ENCODE measurements at regions not wholly inside any gene's neighbourhood (a gene's known extent, or its start where the extent isn't known, plus 50 kb on each side); places are given as distances from the start of the nearest gene placed in this dataset.

- H3K27ac ChIP-seq: no peak overlapping the region
- no peaks in the 10 kb centered on the region for H3K36me3 ChIP-seq
- H3K9me3 ChIP-seq: no peaks in the 10 kb centered on the region
- no peak overlapping the region for H3K4me3 ChIP-seq
- peaks cover 36% of the 10 kb centered on the region for H3K4me1 ChIP-seq
- peak in 1 of 2 donors; percentile 71 for DNase-seq (ENCODE audit: extremely low spot score in 2 of 2)
- intact Hi-C loops (cut with DNase I): no loop called here
- no peaks in the 10 kb centered on the region for H3K27me3 ChIP-seq
- TF ChIP-seq POLR2A (IDR thresholded peaks at IDR 0.05): no peak
- TF ChIP-seq POLR2AphosphoS5 (IDR thresholded peaks at IDR 0.05; ENCODE audit: insufficient read depth in 1 of 2, low read depth in 1 of 2): peak in 1 of 2 donors; percentile 62
- no peak for TF ChIP-seq CTCF (IDR thresholded peaks at IDR 0.05)
Measured at GRCh38 chr2:240245706-240246105, 105.2 kb upstream of the OTOS start.

- Histone ChIP-seq H3K9me3 (no peaks in the 10 kb centered on the region), H3K27me3 (no peaks in the 10 kb centered on the region), H3K4me1 (peaks cover 42% of the 10 kb centered on the region), H3K36me3 (no peaks in the 10 kb centered on the region), H3K4me3 (no peak overlapping the region), H3K27ac (no peak overlapping the region)
- DNase-seq (ENCODE audit: extremely low spot score in 2 of 2): peak in 1 of 2 donors; percentile 76
- intact Hi-C loops (cut with DNase I): no loop called here
- TF ChIP-seq CTCF (IDR thresholded peaks at IDR 0.05) (no peak), POLR2A (IDR thresholded peaks at IDR 0.05) (no peak), POLR2AphosphoS5 (IDR thresholded peaks at IDR 0.05; ENCODE audit: insufficient read depth in 1 of 2, low read depth in 1 of 2) (no peak)
Measured at GRCh38 chr2:240246173-240246820, 105.8 kb upstream of the OTOS start.

- Histone ChIP-seq H3K4me1 (peaks cover 52% of the 10 kb centered on the region), H3K27me3 (no peaks in the 10 kb centered on the region), H3K36me3 (no peaks in the 10 kb centered on the region), H3K27ac (no peak overlapping the region), H3K4me3 (no peak overlapping the region), H3K9me3 (no peaks in the 10 kb centered on the region)
- peak; percentile 83 to 93 for DNase-seq (ENCODE audit: extremely low spot score in 2 of 2)
- TF ChIP-seq POLR2AphosphoS5 (IDR thresholded peaks at IDR 0.05; ENCODE audit: insufficient read depth in 1 of 2, low read depth in 1 of 2): no peak
- no peak for TF ChIP-seq CTCF (IDR thresholded peaks at IDR 0.05)
- TF ChIP-seq POLR2A (IDR thresholded peaks at IDR 0.05): no peak
- intact Hi-C loops (cut with DNase I): no loop called here
Measured at GRCh38 chr2:240247241-240247867, 106.9 kb upstream of the OTOS start.

GRCh38 chr2:240247868-240248720, 107.6 kb upstream of the OTOS start:
- intact Hi-C loops (cut with DNase I): no loop called here
- H3K4me3 ChIP-seq: no peak overlapping the region
- no peaks in the 10 kb centered on the region for H3K27me3 ChIP-seq
- H3K4me1 ChIP-seq: peaks cover 55% of the 10 kb centered on the region
- no peaks in the 10 kb centered on the region for H3K36me3 ChIP-seq
- H3K9me3 ChIP-seq: no peaks in the 10 kb centered on the region
- DNase-seq (ENCODE audit: extremely low spot score in 2 of 2): peak in 1 of 2 donors; percentile 80
- no peak overlapping the region for H3K27ac ChIP-seq
- TF ChIP-seq CTCF (IDR thresholded peaks at IDR 0.05) (no peak), POLR2AphosphoS5 (IDR thresholded peaks at IDR 0.05; ENCODE audit: insufficient read depth in 1 of 2, low read depth in 1 of 2) (no peak), POLR2A (IDR thresholded peaks at IDR 0.05) (no peak)
